Urothelium cell line (cell line): ENCODE measurements at regions not wholly inside any gene's neighbourhood (a gene's known extent, or its start where the extent isn't known, plus 50 kb on each side); places are given as distances from the start of the nearest gene placed in this dataset.

Experiments
- DNase-seq: peaks from one replicate; pipeline ENCODE4 v3.0.0; 2011; ENCODE audit warnings: low spot score, mixed read lengths
- FAIRE-seq: peaks from 2 replicates; lab custom pipeline; 2011; peaks lifted over from hg19 to GRCh38; lab: Jason Lieb, UNC

GRCh38 chr5:51902512-51902911 lies 519.3 kb downstream of the ISL1 start:
- no peak for DNase-seq
- no peak for FAIRE-seq

- DNase-seq (no peak), FAIRE-seq (no peak)
Observed at GRCh38 chr5:51908215-51908614, 525.0 kb downstream of the ISL1 start.

DNA sequence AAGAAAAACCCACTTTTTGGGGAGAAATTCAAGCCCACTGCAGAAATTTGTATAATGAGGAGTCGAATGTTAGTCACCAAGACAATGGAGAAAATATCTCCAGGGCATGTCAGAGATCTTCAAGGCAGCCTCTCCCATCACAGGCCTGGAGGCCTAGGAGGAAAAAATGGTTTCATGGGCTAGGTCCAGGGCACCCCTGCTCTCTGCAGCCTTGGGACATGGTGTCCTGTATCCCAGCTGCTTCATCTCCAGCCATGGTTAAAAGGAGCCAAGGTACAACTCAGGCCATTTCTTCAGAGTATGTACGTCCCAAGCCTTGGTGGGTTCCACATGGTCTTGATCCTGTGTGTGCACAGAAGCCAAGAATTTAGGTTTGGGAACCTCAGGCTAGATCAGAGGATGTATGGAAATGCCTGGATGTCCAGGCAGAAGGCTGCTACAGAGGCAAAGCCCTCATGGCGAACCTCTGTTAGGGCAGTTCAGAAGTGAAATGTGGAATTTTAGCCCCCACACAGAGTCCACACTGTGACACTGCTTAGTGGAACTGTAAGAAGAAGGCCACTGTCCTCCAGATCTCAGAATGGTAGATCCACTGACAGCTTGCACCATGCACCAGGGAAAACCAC lies 561.4 kb downstream of the ISL1 start:
- FAIRE-seq (no peak), DNase-seq (no peak)

GRCh38 chr5:51958473-51958872 lies 575.2 kb downstream of the ISL1 start:
- DNase-seq (no peak), FAIRE-seq (no peak)

DNA sequence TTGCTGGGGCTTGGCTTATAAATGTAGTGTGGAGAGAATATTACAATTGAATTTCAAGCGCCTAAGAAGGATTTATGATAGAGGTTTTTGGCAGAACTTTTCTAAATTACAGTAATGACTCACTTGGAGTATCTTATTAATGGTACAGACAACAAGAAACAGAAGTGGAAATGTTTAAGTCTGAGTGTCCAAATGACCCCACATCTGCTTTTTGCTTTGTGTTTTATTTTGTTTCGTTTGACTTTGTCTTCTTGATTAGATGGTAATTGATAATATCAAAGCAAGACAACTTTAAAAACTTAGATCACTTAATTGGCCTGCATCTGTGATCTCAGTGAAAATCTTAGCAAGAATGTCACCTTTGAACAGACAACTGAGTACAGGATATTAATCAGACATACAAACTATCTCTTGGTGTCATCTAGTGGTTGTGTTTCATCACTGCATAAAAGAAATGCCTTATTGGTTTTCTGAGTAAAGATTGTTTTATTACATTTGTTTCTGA lies 577.4 kb downstream of the ISL1 start:
- FAIRE-seq (no peak), DNase-seq (peak; percentile 11)

GRCh38 chr5:51961154-51961562 lies 577.9 kb downstream of the ISL1 start:
- peak; percentile 2 for DNase-seq
- no peak for FAIRE-seq

GRCh38 chr5:51968756-51969155 lies 585.5 kb downstream of the ISL1 start:
- FAIRE-seq (no peak), DNase-seq (no peak)

GRCh38 chr5:51974834-51975233 lies 591.6 kb downstream of the ISL1 start:
- FAIRE-seq (no peak), DNase-seq (no peak)

DNA sequence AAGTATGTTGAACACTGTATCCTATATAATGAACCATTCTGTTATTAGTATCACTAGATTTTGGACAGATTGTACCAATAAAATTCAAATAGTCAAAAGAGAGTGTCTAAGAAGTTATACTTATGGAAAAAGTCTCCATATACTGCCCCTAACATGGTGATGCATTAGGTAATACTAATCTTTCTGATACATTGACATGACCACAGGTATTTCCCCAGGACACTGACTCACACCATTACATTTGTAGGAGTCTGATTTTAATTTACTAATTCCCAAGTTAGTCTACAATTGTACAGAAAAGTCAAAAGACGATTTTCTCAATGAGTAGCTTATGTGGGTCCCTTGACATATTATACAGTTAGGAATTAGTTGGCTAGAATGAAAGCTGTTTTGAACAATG lies 593.8 kb downstream of the ISL1 start:
- no peak for FAIRE-seq

DNA sequence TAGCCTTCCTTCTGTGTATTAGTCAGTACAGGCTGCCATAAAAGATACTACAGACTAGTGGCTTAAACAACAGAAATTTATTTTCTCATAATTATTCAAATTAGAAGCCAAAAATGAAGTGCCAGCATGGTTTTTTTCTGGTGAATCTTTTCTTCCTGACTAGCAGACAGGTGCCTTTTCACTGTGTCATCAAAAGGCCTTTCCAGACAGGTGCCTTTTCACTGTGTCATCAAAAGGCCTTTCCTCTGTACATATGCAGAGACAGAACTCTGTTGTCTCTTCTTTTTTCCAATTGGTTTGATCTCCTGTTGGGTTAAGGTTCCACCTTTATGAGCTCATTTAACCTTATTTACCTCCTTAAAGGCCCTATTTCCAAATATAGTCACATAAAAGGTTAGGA lies 599.9 kb downstream of the ISL1 start:
- DNase-seq (no peak), FAIRE-seq (no peak)

More for the DNA sequence above, 593.8 kb downstream of the ISL1 start:
- no peak for DNase-seq

DNA sequence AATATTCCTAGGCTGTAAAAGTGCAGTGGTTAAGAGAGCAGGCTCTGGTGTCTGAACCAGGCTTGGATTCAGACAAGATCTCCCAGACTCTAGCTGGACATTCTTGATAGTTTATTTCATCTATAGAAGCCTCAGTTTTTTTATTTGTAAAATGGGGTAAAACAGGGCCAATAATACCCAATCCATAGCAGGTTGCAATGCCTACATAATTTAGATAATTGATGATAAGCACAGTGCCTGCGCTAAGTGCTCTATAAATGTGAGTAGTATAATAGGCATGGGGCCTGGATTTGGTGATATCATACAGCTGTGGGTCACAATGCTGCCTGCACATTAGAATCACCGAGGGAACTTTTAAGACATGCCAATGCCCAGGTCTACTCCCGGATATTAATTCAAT lies 603.5 kb downstream of the ISL1 start:
- no peak for FAIRE-seq
- DNase-seq, result no peak

DNA sequence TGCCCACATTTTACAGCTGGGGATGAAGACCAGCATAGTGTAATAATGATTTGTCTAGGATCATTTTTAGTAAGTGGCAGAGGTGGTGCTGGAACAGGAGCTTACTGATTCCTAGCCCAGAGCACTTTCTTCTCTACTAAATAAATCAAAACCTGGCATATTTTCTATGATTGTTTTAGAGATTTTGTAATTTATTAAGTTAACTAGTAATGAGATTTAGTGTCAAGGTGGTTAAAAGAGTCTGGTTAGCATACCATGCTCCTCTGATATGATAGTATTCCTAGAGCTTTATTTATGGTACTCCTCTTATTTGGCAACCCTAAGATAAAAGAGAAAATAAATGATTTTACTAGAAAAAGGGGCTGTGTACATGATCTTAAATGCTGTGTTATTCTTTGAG lies 604.0 kb downstream of the ISL1 start:
- DNase-seq (no peak), FAIRE-seq (no peak)

DNA sequence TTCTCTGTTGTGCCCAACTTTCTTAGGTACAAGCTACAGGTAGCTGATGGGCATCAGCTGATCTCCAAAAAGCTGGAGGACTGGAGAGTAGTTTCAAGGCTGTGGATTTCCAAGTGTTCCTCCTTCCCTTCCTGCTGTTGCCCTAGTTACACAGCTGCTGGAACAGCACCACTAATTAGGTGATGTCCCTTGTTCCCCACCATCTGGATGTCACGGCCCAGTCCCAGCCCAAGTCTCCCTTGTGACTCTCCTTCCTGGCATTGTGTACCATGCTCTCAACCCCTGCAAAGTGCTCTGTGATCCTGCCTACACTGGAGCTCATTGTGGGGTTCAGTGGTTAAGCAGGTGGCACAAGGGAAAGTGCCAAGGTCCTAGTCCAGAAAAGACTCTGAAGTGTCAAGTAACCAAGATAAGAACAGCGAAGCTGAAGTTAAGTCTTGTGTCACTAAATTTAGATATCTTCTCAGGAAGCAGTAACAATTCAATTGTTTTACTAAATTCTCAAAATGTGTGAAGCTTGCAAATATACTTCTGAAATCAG lies 604.5 kb downstream of the ISL1 start:
- no peak for FAIRE-seq

DNA sequence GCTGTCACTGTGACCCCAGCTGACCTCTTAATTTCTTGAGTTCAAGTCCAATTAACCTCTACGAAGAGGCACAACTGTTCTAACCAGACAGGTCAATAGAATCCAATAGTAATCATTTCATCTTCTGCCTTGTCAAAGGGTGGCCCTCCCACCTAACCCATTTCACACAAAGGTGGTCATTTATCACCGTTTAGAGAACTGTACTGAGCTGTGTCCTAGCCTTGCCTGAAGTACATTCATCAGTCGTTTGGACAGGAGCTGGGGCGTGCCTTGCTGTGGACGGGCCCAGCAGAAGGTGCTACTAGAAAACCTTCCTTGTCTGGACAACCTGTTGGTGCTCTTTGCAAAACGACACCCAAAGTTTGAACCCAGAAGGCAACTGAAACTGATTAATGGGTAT lies 605.4 kb downstream of the ISL1 start:
- DNase-seq (no peak), FAIRE-seq (no peak)

More for the DNA sequence above, 604.5 kb downstream of the ISL1 start:
- DNase-seq, result no peak

- DNase-seq (no peak), FAIRE-seq (no peak)
Observed at GRCh38 chr5:51990241-51990640, 607.0 kb downstream of the ISL1 start.

DNA sequence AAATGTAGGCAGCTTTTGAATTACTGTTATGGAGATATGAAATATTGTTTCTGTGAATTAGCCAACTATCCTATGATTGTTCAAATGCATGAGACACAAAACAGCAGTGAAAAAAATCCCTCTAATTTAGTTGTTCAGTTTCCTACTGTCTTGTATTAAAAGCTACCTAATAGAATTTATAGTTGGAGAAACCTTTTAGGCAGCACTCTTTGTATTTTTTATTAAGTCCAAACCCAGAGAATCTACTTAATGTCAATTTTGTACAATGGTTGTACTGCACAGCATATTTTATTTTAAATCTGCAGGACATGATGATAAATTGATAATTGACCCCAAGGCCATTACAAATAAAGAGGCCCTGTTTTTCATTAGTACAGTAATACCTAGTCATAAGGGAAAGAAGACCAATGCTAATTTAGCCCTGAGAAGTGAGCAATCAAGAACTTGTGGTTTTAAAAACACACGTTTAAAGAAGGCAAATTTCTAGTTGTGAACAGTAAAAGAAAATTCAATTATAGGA lies 607.5 kb downstream of the ISL1 start:
- FAIRE-seq, result no peak
- no peak for DNase-seq

- FAIRE-seq (no peak), DNase-seq (no peak)
Observed at GRCh38 chr5:51991940-51992339, 608.7 kb downstream of the ISL1 start.

- no peak for FAIRE-seq
Observed at GRCh38 chr5:51995773-51996306, 612.6 kb downstream of the ISL1 start.

DNA sequence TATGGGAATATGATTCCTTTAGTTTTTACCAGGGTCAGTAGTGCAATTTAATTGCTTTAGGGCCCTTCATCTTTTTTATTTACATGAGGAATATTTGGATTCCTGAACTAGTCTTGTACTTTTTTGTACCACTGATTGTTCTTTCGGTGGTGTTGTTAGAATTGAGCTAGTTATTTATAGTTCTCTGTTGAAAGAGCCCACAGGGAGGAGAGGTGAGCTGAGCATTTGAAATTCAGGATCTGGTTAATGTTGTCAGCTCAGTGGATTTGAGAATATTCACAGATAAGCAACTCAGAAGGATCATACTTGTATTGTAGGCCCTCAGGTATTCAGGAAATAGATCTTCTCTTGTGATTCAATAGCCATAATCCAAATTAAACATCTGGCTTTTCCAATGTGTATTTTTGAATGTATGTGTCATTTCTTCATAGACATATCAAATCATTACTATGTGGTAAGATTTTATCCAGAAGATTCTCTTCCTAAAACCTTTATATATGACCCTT lies 613.2 kb downstream of the ISL1 start:
- FAIRE-seq (no peak), DNase-seq (no peak)

More at GRCh38 chr5:51995773-51996306, 612.6 kb downstream of the ISL1 start:
- DNase-seq, result no peak

- FAIRE-seq (no peak), DNase-seq (no peak)
Observed at GRCh38 chr5:51997500-51997899, 614.3 kb downstream of the ISL1 start.

DNA sequence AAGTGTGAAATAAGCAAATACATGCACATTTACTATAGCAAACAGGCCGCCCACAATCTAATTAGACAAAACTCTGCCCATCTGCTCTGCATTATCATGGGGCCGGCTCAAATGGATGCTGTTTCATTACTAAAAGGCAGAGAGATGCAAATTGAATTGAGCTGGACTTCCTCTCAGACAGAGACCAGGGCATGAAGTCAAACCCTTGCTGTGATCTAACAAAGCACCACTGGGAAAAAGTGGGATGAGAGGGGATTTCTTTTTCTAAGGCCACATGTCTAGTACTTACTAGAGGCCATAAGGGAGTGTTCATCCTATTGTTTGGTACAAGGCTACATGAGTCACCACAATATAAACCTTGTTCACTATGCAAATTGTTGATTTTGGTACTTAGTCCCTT lies 614.7 kb downstream of the ISL1 start:
- FAIRE-seq (no peak), DNase-seq (no peak)

DNA sequence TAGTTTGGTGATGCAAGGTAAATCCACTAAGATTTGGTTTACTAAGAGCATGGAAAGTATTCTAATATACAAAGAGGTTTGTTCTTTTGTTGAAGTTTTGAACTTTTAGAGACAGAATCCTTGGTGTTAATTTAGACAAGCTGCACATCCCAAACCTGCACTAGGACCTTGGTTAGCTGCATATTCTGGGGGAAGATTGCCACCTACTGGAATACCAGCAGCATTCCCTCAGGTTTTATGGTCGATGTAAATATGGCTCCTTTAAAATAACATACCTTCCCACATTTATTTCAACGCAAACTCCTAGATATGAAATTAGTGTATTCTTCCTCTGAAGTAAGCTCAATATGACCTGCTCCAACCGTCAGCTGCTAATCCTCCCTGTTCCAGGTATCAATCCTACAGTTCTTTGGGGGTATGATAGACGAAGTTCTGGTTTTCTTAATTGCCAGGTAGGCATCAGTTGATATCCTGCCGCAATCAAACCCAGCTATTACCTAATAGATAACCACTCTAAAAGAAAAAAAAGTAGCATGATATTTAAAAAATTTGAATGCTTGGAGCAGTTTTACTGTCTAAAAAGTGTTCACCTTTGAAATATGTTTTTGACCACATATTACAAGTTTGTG lies 624.1 kb downstream of the ISL1 start:
- DNase-seq (peak; percentile 48), FAIRE-seq (no peak)
